A172 (cell line): ENCODE measurements at regions not wholly inside any gene's neighbourhood (a gene's known extent, or its start where the extent isn't known, plus 50 kb on each side); places are given as distances from the start of the nearest gene placed in this dataset.

ENCODE experiments used
- DNase-seq: peaks from one replicate; pipeline ENCODE4 v3.0.0-alpha.2; 2015; ENCODE audit warnings: low spot score

DNA sequence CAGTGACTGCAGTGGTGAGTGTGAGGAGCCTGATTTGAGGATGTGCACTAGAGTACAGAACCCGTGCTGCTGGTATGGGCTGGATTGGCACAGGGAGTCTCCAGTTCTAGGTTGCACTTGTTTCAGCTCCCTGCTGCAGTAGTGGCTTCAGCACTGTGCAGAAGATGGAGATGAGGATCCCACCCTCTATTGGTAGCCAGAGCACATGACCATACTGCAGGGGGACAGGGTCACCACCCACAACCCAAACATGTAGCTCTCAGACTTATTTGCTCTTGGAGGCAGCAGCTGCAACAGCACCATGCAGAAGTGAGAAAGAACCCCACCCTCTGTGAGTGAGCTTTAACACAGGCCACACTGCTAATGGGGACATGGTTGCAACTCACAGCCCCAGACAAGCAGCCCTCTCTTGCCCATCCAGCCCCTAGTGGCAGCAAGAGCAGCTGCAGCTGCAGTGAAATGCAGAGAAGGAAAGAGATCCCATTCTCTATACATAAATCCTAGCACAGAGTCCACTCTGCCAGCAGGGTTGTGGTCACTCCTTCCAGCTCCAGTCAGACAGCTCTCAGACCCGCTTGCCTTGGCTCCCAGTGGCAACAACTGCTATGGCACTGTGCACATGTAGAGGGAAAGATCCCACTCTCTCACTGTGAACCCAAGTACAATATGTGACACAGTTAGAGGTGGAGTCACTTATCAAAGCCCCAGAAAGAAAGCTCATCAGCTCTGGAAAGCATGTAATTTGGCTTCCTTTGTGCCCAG is 51.4 kb upstream of the SCIN start:
- peak; percentile 23 for DNase-seq

DNA sequence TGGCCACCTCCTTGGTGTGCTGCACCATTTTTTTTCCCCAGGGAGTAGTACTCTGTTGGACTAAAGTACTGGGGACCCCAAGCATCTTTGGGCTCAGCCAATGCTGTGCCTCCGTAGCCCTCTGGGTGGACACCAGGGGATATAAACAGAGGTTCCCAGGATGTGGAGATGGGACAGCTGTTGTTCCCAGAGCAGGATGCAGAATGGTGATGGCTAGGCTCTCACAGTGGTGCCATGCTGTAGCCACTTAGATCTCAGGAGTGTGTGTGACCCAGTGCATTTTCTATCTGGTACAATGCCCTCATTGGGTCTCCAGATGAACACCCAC is 50.9 kb upstream of the SCIN start:
- no peak for DNase-seq
